Stomach (tissue), 4 donors: ENCODE measurements at regions not wholly inside any gene's neighbourhood (a gene's known extent, or its start where the extent isn't known, plus 50 kb on each side); places are given as distances from the start of the nearest gene placed in this dataset.

Experiments used
- EP300 ChIP-seq: sonication (generic); formaldehyde crosslinking; IDR thresholded peaks from one replicate; pipeline ENCODE4 v1.6.1; 2017; ENCODE audit warnings: antibody characterized with exemption
- POLR2A ChIP-seq, 4 donors: fragments of 450-650 bp; IDR thresholded peaks; one replicate each; pipeline ENCODE4 v1.6.1; 2016; ENCODE audit warnings: antibody characterized with exemption in 4 of 4, control low read depth in 2 of 4, mild to moderate bottlenecking in 1 of 4, moderate library complexity in 1 of 4
- POLR2AphosphoS5 ChIP-seq, 3 donors: sonication (generic); formaldehyde crosslinking; IDR thresholded peaks; one replicate each; pipeline ENCODE4 v1.6.1; 2016; ENCODE audit warnings: antibody characterized with exemption in 3 of 3
- TF ChIP-seq, protein P1 (sequence below), 7 experiments: fragments of 450-650 bp in 4 of 7; fragments of 200-600 bp in 3 of 7; sonication (generic) in 3 of 7; IDR thresholded peaks; one replicate each; pipeline ENCODE4 v1.5.1; 2016 to 2019; ENCODE audit warnings: antibody characterized with exemption in 7 of 7, control low read depth in 2 of 7, mild to moderate bottlenecking in 1 of 7

DNA sequence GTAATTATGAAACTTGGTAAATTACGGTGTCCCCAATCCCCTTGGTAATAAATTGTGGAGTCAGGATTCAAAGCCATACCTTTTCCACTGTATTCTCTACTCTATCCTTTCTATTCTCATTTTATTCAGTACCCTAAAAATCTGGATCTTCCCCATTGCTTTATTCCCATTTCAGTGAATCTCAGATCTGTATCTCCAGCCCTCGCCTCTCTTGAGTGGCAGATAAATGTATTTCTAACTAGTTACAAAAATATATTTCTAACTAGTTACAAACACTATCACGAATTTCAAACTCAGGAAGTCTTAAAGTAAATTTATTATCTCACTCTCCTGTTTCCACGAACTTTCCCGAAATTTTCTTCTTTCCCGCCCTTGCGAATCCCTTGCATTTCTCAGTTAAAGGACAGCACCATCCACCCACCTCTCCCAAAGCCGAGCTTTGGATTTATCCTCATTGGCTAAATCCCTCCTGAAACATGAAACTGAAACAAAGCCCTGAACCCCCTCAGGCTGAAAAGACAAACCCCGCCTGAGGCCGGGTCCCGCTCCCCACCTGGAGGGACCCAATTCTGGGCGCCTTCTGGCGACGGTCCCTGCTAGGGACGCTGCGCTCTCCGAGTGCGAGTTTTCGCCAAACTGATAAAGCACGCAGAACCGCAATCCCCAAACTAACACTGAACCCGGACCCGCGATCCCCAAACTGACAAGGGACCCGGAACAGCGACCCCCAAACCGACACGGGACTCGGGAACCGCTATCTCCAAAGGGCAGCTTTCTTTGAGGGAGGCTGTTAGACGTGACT is 164.3 kb upstream of the PABPC3 start:
- TF ChIP-seq POLR2A (IDR thresholded peaks at IDR 0.05) (no peak), POLR2AphosphoS5 (IDR thresholded peaks at IDR 0.05) (no peak), EP300 (no peak)
- TF ChIP-seq, protein P1, sequence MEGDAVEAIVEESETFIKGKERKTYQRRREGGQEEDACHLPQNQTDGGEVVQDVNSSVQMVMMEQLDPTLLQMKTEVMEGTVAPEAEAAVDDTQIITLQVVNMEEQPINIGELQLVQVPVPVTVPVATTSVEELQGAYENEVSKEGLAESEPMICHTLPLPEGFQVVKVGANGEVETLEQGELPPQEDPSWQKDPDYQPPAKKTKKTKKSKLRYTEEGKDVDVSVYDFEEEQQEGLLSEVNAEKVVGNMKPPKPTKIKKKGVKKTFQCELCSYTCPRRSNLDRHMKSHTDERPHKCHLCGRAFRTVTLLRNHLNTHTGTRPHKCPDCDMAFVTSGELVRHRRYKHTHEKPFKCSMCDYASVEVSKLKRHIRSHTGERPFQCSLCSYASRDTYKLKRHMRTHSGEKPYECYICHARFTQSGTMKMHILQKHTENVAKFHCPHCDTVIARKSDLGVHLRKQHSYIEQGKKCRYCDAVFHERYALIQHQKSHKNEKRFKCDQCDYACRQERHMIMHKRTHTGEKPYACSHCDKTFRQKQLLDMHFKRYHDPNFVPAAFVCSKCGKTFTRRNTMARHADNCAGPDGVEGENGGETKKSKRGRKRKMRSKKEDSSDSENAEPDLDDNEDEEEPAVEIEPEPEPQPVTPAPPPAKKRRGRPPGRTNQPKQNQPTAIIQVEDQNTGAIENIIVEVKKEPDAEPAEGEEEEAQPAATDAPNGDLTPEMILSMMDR (IDR thresholded peaks at IDR 0.05), result no peak
